GM23248 (cell line): ENCODE measurements at regions not wholly inside any gene's neighbourhood (a gene's known extent, or its start where the extent isn't known, plus 50 kb on each side); places are given as distances from the start of the nearest gene placed in this dataset.

Source experiments
- DNase-seq: peaks from one replicate; pipeline ENCODE4 v3.0.0-alpha.2; 2015
- H2AFZ ChIP-seq: fragments of 200-600 bp; sonication (generic); 2 replicates; pipeline ENCODE4 v1.6.1; 2016; ENCODE audit warnings: antibody characterized with exemption
- H3F3A ChIP-seq: fragments of 200-600 bp; sonication (generic); 2 replicates; pipeline ENCODE4 v1.6.1; 2016; ENCODE audit warnings: mild to moderate bottlenecking, antibody characterized with exemption, mixed run types; ENCODE audit not compliant: insufficient read depth
- H3K27ac ChIP-seq: fragments of 200-600 bp; sonication (generic); 2 replicates; pipeline ENCODE4 v1.5.1; 2016; ENCODE audit warnings: mild to moderate bottlenecking
- H3K27me3 ChIP-seq: fragments of 200-600 bp; sonication (generic); replicated peaks from 2 replicates; pipeline ENCODE4 v1.6.1; 2016; ENCODE audit warnings: mild to moderate bottlenecking; ENCODE audit not compliant: insufficient read depth
- H3K36me3 ChIP-seq: fragments of 200-600 bp; sonication (generic); 2 replicates; pipeline ENCODE4 v1.6.1; 2016; ENCODE audit warnings: low read depth, mild to moderate bottlenecking
- H3K4me1 ChIP-seq: fragments of 200-600 bp; sonication (generic); 2 replicates; pipeline ENCODE4 v1.6.1; 2016; ENCODE audit warnings: mild to moderate bottlenecking; ENCODE audit not compliant: insufficient read depth
- H3K4me2 ChIP-seq: fragments of 200-600 bp; sonication (generic); one replicate; pipeline ENCODE4 v1.6.1; 2016; ENCODE audit warnings: mild to moderate bottlenecking; ENCODE audit not compliant: unreplicated experiment
- H3K4me3 ChIP-seq: fragments of 200-600 bp; sonication (generic); 2 replicates; pipeline ENCODE4 v1.5.1; 2016; ENCODE audit warnings: mild to moderate bottlenecking
- H3K79me2 ChIP-seq: fragments of 200-600 bp; sonication (generic); 2 replicates; pipeline ENCODE4 v1.6.1; 2016; ENCODE audit warnings: mild to moderate bottlenecking; ENCODE audit not compliant: insufficient read depth
- H3K9ac ChIP-seq: fragments of 200-600 bp; sonication (generic); 2 replicates; pipeline ENCODE4 v1.6.1; 2016; ENCODE audit warnings: mild to moderate bottlenecking
- H3K9me2 ChIP-seq: fragments of 200-600 bp; sonication (generic); 2 replicates; pipeline ENCODE4 v1.6.1; 2016; ENCODE audit warnings: mixed run types, mild to moderate bottlenecking, moderate library complexity; ENCODE audit not compliant: insufficient read depth
- H3K9me3 ChIP-seq: fragments of 200-600 bp; sonication (generic); one replicate; pipeline ENCODE4 v1.6.1; 2017; ENCODE audit warnings: low read depth
- H4K20me1 ChIP-seq: fragments of 200-600 bp; sonication (generic); 2 replicates; pipeline ENCODE4 v1.6.0; 2016; ENCODE audit not compliant: insufficient read depth
- EZH2 ChIP-seq: fragments of 200-600 bp; sonication (generic); IDR thresholded peaks from 2 replicates; pipeline ENCODE4 v1.6.1; 2018; ENCODE audit warnings: antibody characterized with exemption, mild to moderate bottlenecking; ENCODE audit not compliant: insufficient read depth, poor library complexity, severe bottlenecking
- EZH2phosphoT487 ChIP-seq: fragments of 200-600 bp; sonication (generic); IDR thresholded peaks from 2 replicates; pipeline ENCODE4 v1.6.1; 2018; ENCODE audit warnings: antibody characterized with exemption, moderate library complexity, mild to moderate bottlenecking, low read depth; ENCODE audit not compliant: insufficient read depth
- WGBS, 2 experiments: methylation state at CpG; one replicate each; pipeline ENCODE4 v1.1.6; 2015 to 2017; ENCODE audit warnings: low lambda C conversion rate in 2 of 2, low coverage in 1 of 2; ENCODE audit errors: missing lambda C conversion rate in 2 of 2; 5-methylcytosine and 5-hydroxymethylcytosine counted together
- in situ Hi-C: fragments of 300-500 bp; cut with MboI; formaldehyde crosslinking; loops from 2 replicates; pipeline ENCODE4 v1.15.0; 2020

GRCh38 chr9:18068900-18069299 is 405.1 kb upstream of the ADAMTSL1 start:
- in situ Hi-C loops = no loop called here
- Histone ChIP-seq H4K20me1 (no peaks in the 10 kb centered on the region), H3K4me2 (no peak overlapping the region), H3F3A (peaks cover 5% of the 10 kb centered on the region; the same call in 1 of the 2 replicates), H3K36me3 (no peaks in the 10 kb centered on the region), H3K4me1 (peaks cover 15% of the 10 kb centered on the region), H3K27me3 (no peaks in the 10 kb centered on the region), H3K9me2 (no peaks in the 10 kb centered on the region), H3K9me3 (no peaks in the 10 kb centered on the region), H3K27ac (no peak overlapping the region), H3K9ac (no peak overlapping the region), H2AFZ (no peak overlapping the region), H3K79me2 (no peaks in the 10 kb centered on the region), H3K4me3 (no peak overlapping the region)
- no peak for TF ChIP-seq EZH2
- TF ChIP-seq EZH2phosphoT487 = no peak
- DNase-seq = no peak
- 53 to 55% methylated on average over 3 of the region's 3 CpGs for WGBS, 2 experiments

GRCh38 chr9:18071651-18072060 is 402.3 kb upstream of the ADAMTSL1 start:
- WGBS, 2 experiments = 19 to 21% methylated on average over 6 of the region's 6 CpGs
- no peaks in the 10 kb centered on the region for H3K9me2 ChIP-seq
- H3K9ac ChIP-seq = no peak overlapping the region
- in situ Hi-C loops = no loop called here
- no peak overlapping the region for H3K4me3 ChIP-seq
- H3K27ac ChIP-seq = no peak overlapping the region
- TF ChIP-seq EZH2 = no peak
- no peak for TF ChIP-seq EZH2phosphoT487
- H2AFZ ChIP-seq = no peak overlapping the region
- H3K36me3 ChIP-seq = no peaks in the 10 kb centered on the region
- no peaks in the 10 kb centered on the region for H4K20me1 ChIP-seq
- H3F3A ChIP-seq = peaks cover 5% of the 10 kb centered on the region; the same call in 1 of the 2 replicates
- H3K4me2 ChIP-seq = peak overlapping the region; percentile 11
- H3K27me3 ChIP-seq = no peaks in the 10 kb centered on the region
- DNase-seq = peak; percentile 38
- H3K9me3 ChIP-seq = no peaks in the 10 kb centered on the region
- peaks cover 15% of the 10 kb centered on the region for H3K4me1 ChIP-seq
- H3K79me2 ChIP-seq = no peaks in the 10 kb centered on the region

- no peak for TF ChIP-seq EZH2phosphoT487
- TF ChIP-seq EZH2 = no peak
- no peak overlapping the region for H3K4me3 ChIP-seq
- H3K27ac ChIP-seq = no peak overlapping the region
- WGBS, 2 experiments = 83 to 84% methylated on average over 4 of the region's 4 CpGs
- H3K9me2 ChIP-seq = no peaks in the 10 kb centered on the region
- H4K20me1 ChIP-seq = no peaks in the 10 kb centered on the region
- peaks cover 15% of the 10 kb centered on the region for H3K4me1 ChIP-seq
- no peaks in the 10 kb centered on the region for H3K36me3 ChIP-seq
- H3K27me3 ChIP-seq = no peaks in the 10 kb centered on the region; the same call in 1 of the 2 replicates
- in situ Hi-C loops = no loop called here
- no peak overlapping the region for H2AFZ ChIP-seq
- DNase-seq = no peak
- H3K9ac ChIP-seq = no peak overlapping the region
- H3K79me2 ChIP-seq = no peaks in the 10 kb centered on the region
- peaks cover 5% of the 10 kb centered on the region; the same call in 1 of the 2 replicates for H3F3A ChIP-seq
- H3K9me3 ChIP-seq = no peaks in the 10 kb centered on the region
- H3K4me2 ChIP-seq = no peak overlapping the region
These were observed 401.0 kb upstream of the ADAMTSL1 start for GRCh38 chr9:18073002-18073401.

- in situ Hi-C loops = no loop called here
- H3K4me1 ChIP-seq = peaks cover 15% of the 10 kb centered on the region
These were observed 399.9 kb upstream of the ADAMTSL1 start for GRCh38 chr9:18074041-18074440.

More at GRCh38 chr9:18074041-18074440, 399.9 kb upstream of the ADAMTSL1 start:
- no peak overlapping the region for H3K4me2 ChIP-seq
- no peaks in the 10 kb centered on the region for H3K9me3 ChIP-seq
- H3K4me3 ChIP-seq = no peak overlapping the region
- H3K79me2 ChIP-seq = no peaks in the 10 kb centered on the region
- DNase-seq = no peak
- no peak overlapping the region for H3K9ac ChIP-seq
- no peaks in the 10 kb centered on the region for H3K36me3 ChIP-seq
- no peaks in the 10 kb centered on the region; the same call in 1 of the 2 replicates for H3K27me3 ChIP-seq
- no peak overlapping the region for H2AFZ ChIP-seq
- peaks cover 5% of the 10 kb centered on the region; the same call in 1 of the 2 replicates for H3F3A ChIP-seq
- no peaks in the 10 kb centered on the region for H3K9me2 ChIP-seq
- H4K20me1 ChIP-seq = no peaks in the 10 kb centered on the region
- no peak overlapping the region for H3K27ac ChIP-seq
- TF ChIP-seq EZH2 = no peak
- TF ChIP-seq EZH2phosphoT487 = no peak
- 52 to 56% methylated on average over 3 of the region's 3 CpGs for WGBS, 2 experiments
